MCF 10A (cell line): ENCODE measurements at regions not wholly inside any gene's neighbourhood (a gene's known extent, or its start where the extent isn't known, plus 50 kb on each side); places are given as distances from the start of the nearest gene placed in this dataset.

ENCODE experiments used
- BruUV-seq: library from RNA; stranded (reverse); fragments of 400-500 nt; replicated peaks from 2 replicates; lab custom pipeline; 2021; lab: Mats Ljungman, UMichigan
- CTCF ChIA-PET: fragments of 300-600 bp; sonication (Branson Sonifier 250); formaldehyde crosslinking; extraction: SDS; loops from one replicate; lab custom pipeline; 2021; ENCODE audit warnings: antibody characterized with exemption, inconsistent platforms; lab: Yijun Ruan, JAX
- POLR2A ChIA-PET: fragments of 300-600, 350-650 bp; sonication (Branson Sonifier 250); formaldehyde crosslinking; extraction: SDS; loops from one replicate; lab custom pipeline; 2020; ENCODE audit warnings: antibody characterized with exemption, inconsistent platforms; lab: Yijun Ruan, JAX
- DNase-seq: peaks from one replicate; pipeline ENCODE4 v3.0.0-alpha.2; 2018; ENCODE audit not compliant: unreplicated experiment
- H3K27ac Mint-ChIP-seq: one replicate; pipeline ENCODE4 v1.8.0; 2022; ENCODE audit warnings: mild to moderate bottlenecking, low read depth, mixed read lengths; ENCODE audit not compliant: unreplicated experiment
- H3K27me3 Mint-ChIP-seq: one replicate; pipeline ENCODE4 v1.8.0; 2022; ENCODE audit warnings: mixed read lengths; ENCODE audit not compliant: insufficient read depth, unreplicated experiment
- H3K36me3 Mint-ChIP-seq: one replicate; pipeline ENCODE4 v1.8.0; 2022; ENCODE audit warnings: mild to moderate bottlenecking, moderate library complexity, mixed read lengths; ENCODE audit not compliant: insufficient read depth, unreplicated experiment
- H3K4me1 Mint-ChIP-seq: one replicate; pipeline ENCODE4 v1.8.0; 2022; ENCODE audit warnings: mixed read lengths; ENCODE audit not compliant: insufficient read depth, unreplicated experiment
- H3K4me3 Mint-ChIP-seq: one replicate; pipeline ENCODE4 v1.8.0; 2022; ENCODE audit warnings: mild to moderate bottlenecking, moderate library complexity, mixed read lengths; ENCODE audit not compliant: unreplicated experiment
- H3K9me3 Mint-ChIP-seq: one replicate; pipeline ENCODE4 v1.8.0; 2022; ENCODE audit warnings: mixed read lengths; ENCODE audit not compliant: unreplicated experiment
- intact Hi-C: fragments of 100-400 bp; cut with micrococcal nuclease; formaldehyde crosslinking; loops from 2 replicates; pipeline ENCODE4 v1.14.1; 2022
- TF ChIP-seq, protein P1 (sequence below): fragments of 200-600 bp; IDR thresholded peaks from one replicate; pipeline ENCODE4 v1.8.0; 2022; ENCODE audit warnings: antibody characterized with exemption, mild to moderate bottlenecking; ENCODE audit not compliant: unreplicated experiment

DNA sequence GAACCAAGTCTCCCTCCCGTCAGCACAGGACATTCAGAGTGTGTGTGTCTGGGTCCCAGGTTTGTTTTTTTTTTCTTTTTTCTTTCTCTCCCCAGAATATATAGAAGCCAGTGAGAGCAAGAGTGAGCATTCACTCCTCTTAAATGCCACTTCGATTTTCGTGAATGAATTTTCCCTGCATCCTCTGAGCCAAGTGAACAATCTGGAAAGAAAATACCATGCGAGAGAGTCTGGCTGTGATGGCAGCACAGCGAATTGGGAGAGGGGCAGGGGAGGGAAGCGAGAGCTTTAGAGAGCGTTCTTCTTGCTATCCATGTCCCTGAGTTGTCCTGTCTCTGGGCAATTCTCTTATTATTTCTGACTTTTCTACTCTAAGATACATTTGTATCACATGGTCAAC lies 76.0 kb upstream of the RAB3GAP2 start:
- intact Hi-C loops, result no loop called here
- H3K4me1 Mint-ChIP-seq, result peaks cover 21% of the 10 kb centered on the region
- H3K27ac Mint-ChIP-seq, result no peak overlapping the region
- no peak for DNase-seq
- H3K36me3 Mint-ChIP-seq, result peaks cover 7% of the 10 kb centered on the region
- ChIA-PET POLR2A (interaction anchor here (0.6 to 3.5 kb wide), 4 partner anchors 11 to 43 kb away, joined by 3 to 16 read pairs (median 3); no protein-coding TSS in a partner anchor), CTCF (interaction anchor here (0.9 to 1.3 kb wide), 2 partner anchors 13 to 89 kb away, joined by 3 to 4 read pairs; no protein-coding TSS in a partner anchor)
- TF ChIP-seq, protein P1, sequence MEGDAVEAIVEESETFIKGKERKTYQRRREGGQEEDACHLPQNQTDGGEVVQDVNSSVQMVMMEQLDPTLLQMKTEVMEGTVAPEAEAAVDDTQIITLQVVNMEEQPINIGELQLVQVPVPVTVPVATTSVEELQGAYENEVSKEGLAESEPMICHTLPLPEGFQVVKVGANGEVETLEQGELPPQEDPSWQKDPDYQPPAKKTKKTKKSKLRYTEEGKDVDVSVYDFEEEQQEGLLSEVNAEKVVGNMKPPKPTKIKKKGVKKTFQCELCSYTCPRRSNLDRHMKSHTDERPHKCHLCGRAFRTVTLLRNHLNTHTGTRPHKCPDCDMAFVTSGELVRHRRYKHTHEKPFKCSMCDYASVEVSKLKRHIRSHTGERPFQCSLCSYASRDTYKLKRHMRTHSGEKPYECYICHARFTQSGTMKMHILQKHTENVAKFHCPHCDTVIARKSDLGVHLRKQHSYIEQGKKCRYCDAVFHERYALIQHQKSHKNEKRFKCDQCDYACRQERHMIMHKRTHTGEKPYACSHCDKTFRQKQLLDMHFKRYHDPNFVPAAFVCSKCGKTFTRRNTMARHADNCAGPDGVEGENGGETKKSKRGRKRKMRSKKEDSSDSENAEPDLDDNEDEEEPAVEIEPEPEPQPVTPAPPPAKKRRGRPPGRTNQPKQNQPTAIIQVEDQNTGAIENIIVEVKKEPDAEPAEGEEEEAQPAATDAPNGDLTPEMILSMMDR, result no peak
- no peaks in the 10 kb centered on the region for H3K27me3 Mint-ChIP-seq
- no peaks in the 10 kb centered on the region for H3K9me3 Mint-ChIP-seq
- BruUV-seq, result no TSS peak
- no peak overlapping the region for H3K4me3 Mint-ChIP-seq

DNA sequence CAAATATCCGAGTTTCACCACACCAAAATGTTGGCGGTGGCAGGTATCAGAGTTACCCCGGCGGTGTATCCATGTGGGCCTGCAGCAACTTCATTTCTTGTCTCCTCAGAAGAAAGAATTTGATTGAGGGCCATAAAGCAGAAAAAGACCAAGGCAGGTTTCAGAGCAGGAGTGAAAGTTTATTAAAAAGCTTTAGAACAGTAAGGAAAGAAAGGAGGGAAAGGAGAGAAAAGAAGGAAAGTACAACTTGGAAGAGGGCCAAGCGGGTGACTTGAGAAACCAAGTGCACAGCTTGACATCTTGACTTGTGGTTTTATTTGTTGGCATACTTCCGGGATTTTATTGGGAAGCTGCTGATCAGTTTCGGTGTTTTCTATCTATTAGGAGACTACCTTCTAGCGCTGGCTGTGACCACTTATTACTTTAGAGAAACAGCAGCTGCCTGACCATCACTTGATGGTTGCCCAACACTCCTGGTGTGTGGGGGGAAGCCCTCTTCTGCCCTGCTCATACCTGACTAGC lies 75.5 kb upstream of the RAB3GAP2 start:
- H3K27ac Mint-ChIP-seq, result no peak overlapping the region
- no peaks in the 10 kb centered on the region for H3K9me3 Mint-ChIP-seq
- H3K36me3 Mint-ChIP-seq, result peaks cover 7% of the 10 kb centered on the region
- POLR2A ChIA-PET, result interaction anchor here (0.7 to 3.5 kb wide), 4 partner anchors 11 to 48 kb away, joined by 3 to 16 read pairs (median 4); no protein-coding TSS in a partner anchor
- no peak overlapping the region for H3K4me3 Mint-ChIP-seq
- no TSS peak for BruUV-seq
- CTCF ChIA-PET, result interaction anchor here (0.6 to 0.9 kb wide), 4 partner anchors 9 to 441 kb away, joined by 3 to 4 read pairs (median 3); no protein-coding TSS in a partner anchor
- peaks cover 21% of the 10 kb centered on the region for H3K4me1 Mint-ChIP-seq
- peak; percentile 84 for DNase-seq
- intact Hi-C loops, result no loop called here
- H3K27me3 Mint-ChIP-seq, result no peaks in the 10 kb centered on the region
- TF ChIP-seq, protein P1, result no peak

DNA sequence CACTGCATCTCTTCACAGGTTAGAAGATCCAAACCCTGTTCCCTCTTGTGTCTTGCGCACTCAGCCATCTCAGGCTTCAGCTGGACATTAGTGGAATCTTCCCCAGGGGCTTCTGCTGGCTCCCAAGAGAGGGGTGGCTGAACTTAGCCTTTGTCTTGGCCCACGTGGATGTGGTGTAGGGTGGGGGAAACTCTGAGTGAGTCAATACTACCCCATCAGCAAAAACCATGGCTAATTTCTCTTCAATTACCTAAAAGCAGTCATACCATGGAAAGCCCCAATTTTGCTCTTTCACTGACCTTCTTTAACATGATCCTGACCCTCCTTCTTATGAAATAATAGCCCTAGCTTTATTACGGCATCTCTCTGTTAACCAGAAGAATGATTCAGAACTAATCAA lies 72.5 kb upstream of the RAB3GAP2 start:
- Mint-ChIP-seq H3K9me3 (no peaks in the 10 kb centered on the region), H3K27ac (no peak overlapping the region), H3K4me3 (no peak overlapping the region), H3K36me3 (peaks cover 7% of the 10 kb centered on the region), H3K27me3 (no peaks in the 10 kb centered on the region), H3K4me1 (peaks cover 21% of the 10 kb centered on the region)
- DNase-seq, result no peak
- ChIA-PET CTCF (interaction anchor here (0.6 to 1.8 kb wide), 5 partner anchors 8 to 405 kb away, joined by 3 to 5 read pairs (median 3); no protein-coding TSS in a partner anchor), POLR2A (interaction anchor here (1.3 to 2.2 kb wide), 3 partner anchors 9 to 44 kb away, joined by 3 to 8 read pairs (median 5); no protein-coding TSS in a partner anchor)
- intact Hi-C loops, result no loop called here
- BruUV-seq, result no TSS peak
- TF ChIP-seq, protein P1, result no peak

DNA sequence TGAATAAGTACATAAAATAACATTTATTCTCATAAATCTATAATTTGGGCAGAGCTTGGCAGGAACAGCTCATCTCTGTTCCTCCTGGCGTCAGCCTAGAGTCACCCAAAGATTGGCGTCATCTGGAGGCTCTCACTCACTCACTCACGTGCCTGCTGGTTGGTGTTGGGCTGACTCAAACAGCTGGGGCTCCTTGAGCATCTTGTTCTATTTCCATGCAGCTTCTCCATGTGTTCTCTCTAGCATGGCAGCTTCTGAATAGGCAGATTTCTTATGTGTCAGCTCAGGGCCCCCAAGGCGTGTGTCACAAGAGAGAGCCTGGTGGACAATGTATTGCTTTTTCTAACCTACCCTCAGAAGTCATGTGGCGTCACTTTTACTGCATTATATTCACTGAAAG lies 70.6 kb upstream of the RAB3GAP2 start:
- TF ChIP-seq, protein P1, result no peak
- no peaks in the 10 kb centered on the region for H3K9me3 Mint-ChIP-seq
- BruUV-seq, result no TSS peak
- no peaks in the 10 kb centered on the region for H3K27me3 Mint-ChIP-seq
- POLR2A ChIA-PET, result interaction anchor here (0.7 to 1.5 kb wide), 4 partner anchors 42 to 361 kb away, joined by 3 to 7 read pairs (median 4); no protein-coding TSS in a partner anchor
- intact Hi-C loops, result loop anchor here (2.0 kb wide), 1 partner anchor 70 kb away; the partner anchor contains the start of gene RAB3GAP2
- H3K4me1 Mint-ChIP-seq, result peaks cover 19% of the 10 kb centered on the region
- peaks cover 8% of the 10 kb centered on the region for H3K36me3 Mint-ChIP-seq
- no peak overlapping the region for H3K27ac Mint-ChIP-seq
- H3K4me3 Mint-ChIP-seq, result no peak overlapping the region
- no peak for DNase-seq
- CTCF ChIA-PET, result interaction anchor here (0.6 to 3.0 kb wide), 9 partner anchors 9 to 390 kb away, joined by 3 to 21 read pairs (median 5); no protein-coding TSS in a partner anchor
